Calu3 (cell line): ENCODE measurements at regions not wholly inside any gene's neighbourhood (a gene's known extent, or its start where the extent isn't known, plus 50 kb on each side); places are given as distances from the start of the nearest gene placed in this dataset.

ENCODE experiments used
- BruUV-seq: library from RNA; stranded (reverse); fragments of 400-500 nt; replicated peaks from 2 replicates; lab custom pipeline; 2021; lab: Mats Ljungman, UMichigan
- CTCF ChIA-PET: fragments of 300-600 bp; sonication (Branson Sonifier 250); formaldehyde crosslinking; loops from one replicate; lab custom pipeline; 2022; ENCODE audit warnings: antibody characterized with exemption; lab: Charles Lee
- DNase-seq: peaks from one replicate; pipeline ENCODE4 v3.0.0; 2022
- H3K27ac Mint-ChIP-seq: one replicate; pipeline ENCODE4 v1.8.0; 2022; ENCODE audit warnings: mixed read lengths; ENCODE audit not compliant: unreplicated experiment
- H3K27me3 Mint-ChIP-seq: one replicate; pipeline ENCODE4 v1.8.0; 2022; ENCODE audit warnings: mixed read lengths; ENCODE audit not compliant: unreplicated experiment
- H3K36me3 Mint-ChIP-seq: one replicate; pipeline ENCODE4 v1.8.0; 2022; ENCODE audit warnings: mild to moderate bottlenecking, moderate library complexity, mixed read lengths; ENCODE audit not compliant: insufficient read depth, unreplicated experiment
- H3K4me1 Mint-ChIP-seq: one replicate; pipeline ENCODE4 v1.8.0; 2022; ENCODE audit warnings: mild to moderate bottlenecking, low read depth, mixed read lengths; ENCODE audit not compliant: unreplicated experiment
- H3K4me3 Mint-ChIP-seq: one replicate; pipeline ENCODE4 v1.8.0; 2022; ENCODE audit warnings: mild to moderate bottlenecking, low read depth, moderate library complexity, mixed read lengths; ENCODE audit not compliant: unreplicated experiment
- H3K9me3 Mint-ChIP-seq: one replicate; pipeline ENCODE4 v1.8.0; 2022; ENCODE audit warnings: low read depth, mixed read lengths; ENCODE audit not compliant: unreplicated experiment
- CTCF ChIP-seq: fragments of 200-600 bp; IDR thresholded peaks from one replicate; pipeline ENCODE4 v1.8.0; 2022; ENCODE audit warnings: antibody characterized with exemption; ENCODE audit not compliant: unreplicated experiment
- intact Hi-C: fragments of 100-400 bp; cut with micrococcal nuclease; formaldehyde crosslinking; loops from one replicate; pipeline ENCODE4 v1.10.0; 2022; ENCODE audit not compliant: unreplicated experiment

- Mint-ChIP-seq H3K9me3 (peaks cover 3% of the 10 kb centered on the region), H3K4me1 (peaks cover 4% of the 10 kb centered on the region), H3K27ac (no peak overlapping the region), H3K27me3 (no peaks in the 10 kb centered on the region), H3K4me3 (no peak overlapping the region), H3K36me3 (peaks cover 9% of the 10 kb centered on the region)
- CTCF ChIA-PET: interaction anchor here (0.6 kb wide), 1 partner anchor 58 kb away, joined by 3 read pairs; no protein-coding TSS in a partner anchor
- TF ChIP-seq CTCF: no peak
- DNase-seq: no peak
- intact Hi-C loops: no loop called here
- no TSS peak for BruUV-seq
Observed at GRCh38 chr10:8136736-8137135, 82.2 kb downstream of the GATA3 start.

GRCh38 chr10:8137272-8137681, 82.8 kb downstream of the GATA3 start:
- TF ChIP-seq CTCF: no peak
- no peak for DNase-seq
- H3K4me3 Mint-ChIP-seq: no peak overlapping the region
- CTCF ChIA-PET: no interaction called here
- H3K27me3 Mint-ChIP-seq: no peaks in the 10 kb centered on the region
- no peaks in the 10 kb centered on the region for H3K4me1 Mint-ChIP-seq
- H3K27ac Mint-ChIP-seq: no peak overlapping the region
- intact Hi-C loops: no loop called here
- H3K36me3 Mint-ChIP-seq: peaks cover 9% of the 10 kb centered on the region
- BruUV-seq: no TSS peak
- peaks cover 3% of the 10 kb centered on the region for H3K9me3 Mint-ChIP-seq

GRCh38 chr10:8137726-8138125, 83.2 kb downstream of the GATA3 start:
- H3K9me3 Mint-ChIP-seq: peaks cover 3% of the 10 kb centered on the region
- no TSS peak for BruUV-seq
- H3K4me3 Mint-ChIP-seq: no peak overlapping the region
- H3K36me3 Mint-ChIP-seq: peaks cover 9% of the 10 kb centered on the region
- intact Hi-C loops: no loop called here
- CTCF ChIA-PET: no interaction called here
- no peak for DNase-seq
- no peak for TF ChIP-seq CTCF
- no peak overlapping the region for H3K27ac Mint-ChIP-seq
- H3K4me1 Mint-ChIP-seq: no peaks in the 10 kb centered on the region
- no peaks in the 10 kb centered on the region for H3K27me3 Mint-ChIP-seq

GRCh38 chr10:8138471-8138870, 84.0 kb downstream of the GATA3 start:
- TF ChIP-seq CTCF: no peak
- no TSS peak for BruUV-seq

More at GRCh38 chr10:8138471-8138870, 84.0 kb downstream of the GATA3 start:
- intact Hi-C loops: no loop called here
- H3K27me3 Mint-ChIP-seq: no peaks in the 10 kb centered on the region
- CTCF ChIA-PET: interaction anchor here (0.7 kb wide), 3 partner anchors 23 to 564 kb away, joined by 3 to 6 read pairs (median 5); no protein-coding TSS in a partner anchor
- H3K36me3 Mint-ChIP-seq: peaks cover 9% of the 10 kb centered on the region
- no peaks in the 10 kb centered on the region for H3K4me1 Mint-ChIP-seq
- H3K9me3 Mint-ChIP-seq: no peaks in the 10 kb centered on the region
- H3K27ac Mint-ChIP-seq: no peak overlapping the region
- H3K4me3 Mint-ChIP-seq: no peak overlapping the region
- no peak for DNase-seq
